ENCODE measurements at regions not wholly inside any gene's neighbourhood (a gene's known extent, or its start where the extent isn't known, plus 50 kb on each side); places are given as distances from the start of the nearest gene placed in this dataset.

- Histone ChIP-seq H3K9me3 (ENCODE audit: control insufficient read depth in 2 of 2, insufficient read depth in 1 of 2, low read length in 1 of 2) (peaks cover 0 to 4% of the 10 kb centered on the region in 2 donors), H3K36me3 (ENCODE audit: control insufficient read depth in 2 of 2, insufficient read depth in 2 of 2, low read length in 1 of 2) (no peaks in the 10 kb centered on the region), H3K4me3 (ENCODE audit: low read length in 2 of 2) (no peak overlapping the region), H3K27me3 (ENCODE audit: control insufficient read depth in 2 of 2, insufficient read depth in 1 of 2, low read length in 1 of 2) (peaks cover 0 to 10% of the 10 kb centered on the region in 2 donors), H3K4me1 (ENCODE audit: control insufficient read depth in 2 of 2, insufficient read depth in 2 of 2, low read length in 2 of 2) (peaks cover 0 to 24% of the 10 kb centered on the region in 2 donors), H3K27ac (ENCODE audit: low read depth in 1 of 2, low read length in 1 of 2) (no peak overlapping the region)
- DNase-seq (ENCODE audit: low read depth in 6 of 9, low spot score in 9 of 9): no peak
- 85% methylated on average over 5 of the region's 5 CpGs for WGBS
Measured at GRCh38 chr3:194225418-194225812, 89.5 kb downstream of the HES1 start.

GRCh38 chr3:194225988-194226663 is 90.2 kb downstream of the HES1 start:
- Histone ChIP-seq H3K27ac (ENCODE audit: low read depth in 1 of 2, low read length in 1 of 2) (no peak overlapping the region), H3K27me3 (ENCODE audit: control insufficient read depth in 2 of 2, insufficient read depth in 1 of 2, low read length in 1 of 2) (peaks cover 0 to 10% of the 10 kb centered on the region in 2 donors), H3K4me1 (ENCODE audit: control insufficient read depth in 2 of 2, insufficient read depth in 2 of 2, low read length in 2 of 2) (peaks cover 0 to 24% of the 10 kb centered on the region in 2 donors), H3K9me3 (ENCODE audit: control insufficient read depth in 2 of 2, insufficient read depth in 1 of 2, low read length in 1 of 2) (peaks cover 0 to 4% of the 10 kb centered on the region in 2 donors), H3K36me3 (ENCODE audit: control insufficient read depth in 2 of 2, insufficient read depth in 2 of 2, low read length in 1 of 2) (no peaks in the 10 kb centered on the region), H3K4me3 (ENCODE audit: low read length in 2 of 2) (no peak overlapping the region)
- no peak for DNase-seq (ENCODE audit: low read depth in 6 of 9, low spot score in 9 of 9)
- WGBS: 85% methylated on average over 13 of the region's 13 CpGs

- H3K9me3 ChIP-seq (ENCODE audit: control insufficient read depth in 2 of 2, insufficient read depth in 1 of 2, low read length in 1 of 2): no peaks in the 10 kb centered on the region
- H3K4me1 ChIP-seq (ENCODE audit: control insufficient read depth in 2 of 2, insufficient read depth in 2 of 2, low read length in 2 of 2): no peaks in the 10 kb centered on the region
- H3K36me3 ChIP-seq (ENCODE audit: control insufficient read depth in 2 of 2, insufficient read depth in 2 of 2, low read length in 1 of 2): no peaks in the 10 kb centered on the region
- H3K4me3 ChIP-seq (ENCODE audit: low read length in 2 of 2): no peak overlapping the region
- H3K27me3 ChIP-seq (ENCODE audit: control insufficient read depth in 2 of 2, insufficient read depth in 1 of 2, low read length in 1 of 2): no peaks in the 10 kb centered on the region
- no peak overlapping the region for H3K27ac ChIP-seq (ENCODE audit: low read depth in 1 of 2, low read length in 1 of 2)
- 90% methylated on average over 14 of the region's 14 CpGs for WGBS
- no peak for DNase-seq (ENCODE audit: low read depth in 6 of 9, low spot score in 9 of 9)
Measured at GRCh38 chr3:194231929-194232832, 96.2 kb downstream of the HES1 start.

- DNase-seq (ENCODE audit: low read depth in 6 of 9, low spot score in 9 of 9): no peak
- Histone ChIP-seq H3K4me3 (ENCODE audit: low read length in 2 of 2) (no peak overlapping the region), H3K27me3 (ENCODE audit: control insufficient read depth in 2 of 2, insufficient read depth in 1 of 2, low read length in 1 of 2) (no peaks in the 10 kb centered on the region), H3K9me3 (ENCODE audit: control insufficient read depth in 2 of 2, insufficient read depth in 1 of 2, low read length in 1 of 2) (no peaks in the 10 kb centered on the region), H3K4me1 (ENCODE audit: control insufficient read depth in 2 of 2, insufficient read depth in 2 of 2, low read length in 2 of 2) (no peaks in the 10 kb centered on the region), H3K27ac (ENCODE audit: low read depth in 1 of 2, low read length in 1 of 2) (no peak overlapping the region), H3K36me3 (ENCODE audit: control insufficient read depth in 2 of 2, insufficient read depth in 2 of 2, low read length in 1 of 2) (no peaks in the 10 kb centered on the region)
- 92% methylated on average over 1 of the region's 1 CpG for whole genome bisulfite sequencing
Measured at GRCh38 chr3:194233150-194233549, 97.2 kb downstream of the HES1 start.

GRCh38 chr3:194235160-194235559 is 99.2 kb downstream of the HES1 start:
- H3K4me3 ChIP-seq (ENCODE audit: low read length in 2 of 2): no peak overlapping the region
- H3K4me1 ChIP-seq (ENCODE audit: control insufficient read depth in 2 of 2, insufficient read depth in 2 of 2, low read length in 2 of 2): no peaks in the 10 kb centered on the region
- no peaks in the 10 kb centered on the region for H3K27me3 ChIP-seq (ENCODE audit: control insufficient read depth in 2 of 2, insufficient read depth in 1 of 2, low read length in 1 of 2)
- DNase-seq (ENCODE audit: low read depth in 6 of 9, low spot score in 9 of 9): no peak
- 97% methylated on average over 2 of the region's 2 CpGs for WGBS
- no peak overlapping the region for H3K27ac ChIP-seq (ENCODE audit: low read depth in 1 of 2, low read length in 1 of 2)
- H3K9me3 ChIP-seq (ENCODE audit: control insufficient read depth in 2 of 2, insufficient read depth in 1 of 2, low read length in 1 of 2): no peaks in the 10 kb centered on the region
- no peaks in the 10 kb centered on the region for H3K36me3 ChIP-seq (ENCODE audit: control insufficient read depth in 2 of 2, insufficient read depth in 2 of 2, low read length in 1 of 2)

- Histone ChIP-seq H3K36me3 (ENCODE audit: control insufficient read depth in 2 of 2, insufficient read depth in 2 of 2, low read length in 1 of 2) (no peaks in the 10 kb centered on the region), H3K4me1 (ENCODE audit: control insufficient read depth in 2 of 2, insufficient read depth in 2 of 2, low read length in 2 of 2) (no peaks in the 10 kb centered on the region), H3K9me3 (ENCODE audit: control insufficient read depth in 2 of 2, insufficient read depth in 1 of 2, low read length in 1 of 2) (no peaks in the 10 kb centered on the region), H3K27me3 (ENCODE audit: control insufficient read depth in 2 of 2, insufficient read depth in 1 of 2, low read length in 1 of 2) (no peaks in the 10 kb centered on the region), H3K4me3 (ENCODE audit: low read length in 2 of 2) (no peak overlapping the region), H3K27ac (ENCODE audit: low read depth in 1 of 2, low read length in 1 of 2) (no peak overlapping the region)
- DNase-seq (ENCODE audit: low read depth in 6 of 9, low spot score in 9 of 9): no peak
- WGBS: 98% methylated on average over 5 of the region's 5 CpGs
Measured at GRCh38 chr3:194237110-194237509, 101.2 kb downstream of the HES1 start.

- no peaks in the 10 kb centered on the region for H3K4me1 ChIP-seq (ENCODE audit: control insufficient read depth in 2 of 2, insufficient read depth in 2 of 2, low read length in 2 of 2)
- no peaks in the 10 kb centered on the region for H3K36me3 ChIP-seq (ENCODE audit: control insufficient read depth in 2 of 2, insufficient read depth in 2 of 2, low read length in 1 of 2)
- H3K27me3 ChIP-seq (ENCODE audit: control insufficient read depth in 2 of 2, insufficient read depth in 1 of 2, low read length in 1 of 2): no peaks in the 10 kb centered on the region
- H3K9me3 ChIP-seq (ENCODE audit: control insufficient read depth in 2 of 2, insufficient read depth in 1 of 2, low read length in 1 of 2): no peaks in the 10 kb centered on the region
- no peak overlapping the region for H3K4me3 ChIP-seq (ENCODE audit: low read length in 2 of 2)
- H3K27ac ChIP-seq (ENCODE audit: low read depth in 1 of 2, low read length in 1 of 2): no peak overlapping the region
- no peak for DNase-seq (ENCODE audit: low read depth in 6 of 9, low spot score in 9 of 9)
- 97% methylated on average over 7 of the region's 7 CpGs for WGBS
Measured at GRCh38 chr3:194240766-194241165, 104.8 kb downstream of the HES1 start.

- Histone ChIP-seq H3K4me1 (ENCODE audit: control insufficient read depth in 2 of 2, insufficient read depth in 2 of 2, low read length in 2 of 2) (no peaks in the 10 kb centered on the region), H3K27me3 (ENCODE audit: control insufficient read depth in 2 of 2, insufficient read depth in 1 of 2, low read length in 1 of 2) (no peaks in the 10 kb centered on the region), H3K4me3 (ENCODE audit: low read length in 2 of 2) (no peak overlapping the region), H3K36me3 (ENCODE audit: control insufficient read depth in 2 of 2, insufficient read depth in 2 of 2, low read length in 1 of 2) (no peaks in the 10 kb centered on the region), H3K27ac (ENCODE audit: low read depth in 1 of 2, low read length in 1 of 2) (no peak overlapping the region), H3K9me3 (ENCODE audit: control insufficient read depth in 2 of 2, insufficient read depth in 1 of 2, low read length in 1 of 2) (no peaks in the 10 kb centered on the region)
- no peak for DNase-seq (ENCODE audit: low read depth in 6 of 9, low spot score in 9 of 9)
- 96% methylated on average over 4 of the region's 4 CpGs for WGBS
Measured at GRCh38 chr3:194243172-194243837, 107.4 kb downstream of the HES1 start.

GRCh38 chr3:194244167-194244566 is 107.0 kb downstream of the CPN2 start:
- H3K36me3 ChIP-seq (ENCODE audit: control insufficient read depth in 2 of 2, insufficient read depth in 2 of 2, low read length in 1 of 2): no peaks in the 10 kb centered on the region
- no peaks in the 10 kb centered on the region for H3K27me3 ChIP-seq (ENCODE audit: control insufficient read depth in 2 of 2, insufficient read depth in 1 of 2, low read length in 1 of 2)
- no peak overlapping the region for H3K4me3 ChIP-seq (ENCODE audit: low read length in 2 of 2)
- no peak overlapping the region for H3K27ac ChIP-seq (ENCODE audit: low read depth in 1 of 2, low read length in 1 of 2)
- 94% methylated on average over 6 of the region's 6 CpGs for WGBS
- no peaks in the 10 kb centered on the region for H3K9me3 ChIP-seq (ENCODE audit: control insufficient read depth in 2 of 2, insufficient read depth in 1 of 2, low read length in 1 of 2)
- no peak for DNase-seq (ENCODE audit: low read depth in 6 of 9, low spot score in 9 of 9)
- no peaks in the 10 kb centered on the region for H3K4me1 ChIP-seq (ENCODE audit: control insufficient read depth in 2 of 2, insufficient read depth in 2 of 2, low read length in 2 of 2)

All from thymus (tissue), 11 donors.